SK-MEL-5 (cell line): ENCODE measurements at regions not wholly inside any gene's neighbourhood (a gene's known extent, or its start where the extent isn't known, plus 50 kb on each side); places are given as distances from the start of the nearest gene placed in this dataset.
A peak's percentile ranks its signal among the peaks of the same experiment; 100 is the strongest.
"Not testable (repeated sequence)": the region's sequence is repeated elsewhere in the genome, so short reads cannot be mapped to it uniquely, and the experiment has no call there.

ENCODE experiments used
- DNase-seq: peaks from one replicate; pipeline ENCODE4 v3.0.0-alpha.2; 2016; ENCODE audit warnings: low read depth, low spot score
- in situ Hi-C: cut with HindIII; loops from 2 replicates; pipeline ENCODE4 v1.10.0; 2016; ENCODE audit warnings: low sequenced_read_pairs, high pct_unique_total_duplicates, low pct_unique_long_range_greater_than_20kb

- in situ Hi-C loops: no loop called here
- peak; percentile 52 for DNase-seq
Observed at GRCh38 chr7:21304808-21305375, 123.0 kb upstream of the SP4 start.

GRCh38 chr7:21305455-21306235, 122.2 kb upstream of the SP4 start:
- in situ Hi-C loops: no loop called here
- DNase-seq: no peak

GRCh38 chr7:21314954-21315353, 112.9 kb upstream of the SP4 start:
- no peak for DNase-seq
- in situ Hi-C loops: no loop called here

GRCh38 chr7:21317966-21318915, 109.6 kb upstream of the SP4 start:
- DNase-seq: peak; percentile 22
- in situ Hi-C loops: no loop called here

DNA sequence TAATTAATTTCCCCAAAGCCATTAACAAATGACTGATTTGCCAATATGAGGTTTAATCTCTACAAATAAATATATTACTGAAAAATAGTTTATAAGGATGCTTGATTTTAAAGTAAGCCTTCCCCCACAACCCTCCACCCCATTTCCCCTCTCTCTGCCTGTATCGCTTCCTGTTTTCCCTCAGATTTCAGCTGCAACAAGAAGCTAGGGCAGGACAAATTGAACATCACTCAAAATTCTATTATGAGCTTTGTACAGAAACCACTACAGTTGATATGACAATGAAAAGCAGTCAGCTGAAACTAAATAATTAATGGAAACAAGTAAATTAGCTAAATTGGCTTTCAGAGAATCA, 109.0 kb upstream of the SP4 start:
- in situ Hi-C loops: no loop called here
- DNase-seq: no peak

DNA sequence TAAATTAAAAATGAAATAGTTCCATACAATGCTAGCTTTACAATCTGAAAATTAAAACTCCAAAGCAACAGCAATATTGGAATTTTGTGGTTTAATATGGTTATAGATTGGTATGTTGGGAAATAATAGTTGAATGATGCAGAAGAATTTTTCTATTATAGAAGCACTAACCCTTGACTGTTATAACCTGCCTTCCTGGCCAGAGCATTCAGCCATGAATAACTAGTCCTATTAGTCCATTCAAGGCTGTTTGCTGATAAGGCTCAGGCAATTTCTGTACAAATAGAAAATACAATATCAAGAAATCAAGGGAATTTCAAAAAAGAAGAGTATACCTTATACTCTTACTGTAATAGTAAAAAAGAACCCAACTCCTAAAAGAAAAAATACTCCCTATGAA, 101.6 kb upstream of the SP4 start:
- no peak for DNase-seq
- in situ Hi-C loops: no loop called here

- no peak for DNase-seq
- in situ Hi-C loops: no loop called here
Observed at GRCh38 chr7:21326921-21327320, 101.0 kb upstream of the SP4 start.

GRCh38 chr7:21327422-21328409, 100.2 kb upstream of the SP4 start:
- DNase-seq: no peak
- in situ Hi-C loops: no loop called here

GRCh38 chr7:21330462-21331178, 97.3 kb upstream of the SP4 start:
- no peak for DNase-seq
- in situ Hi-C loops: no loop called here

DNA sequence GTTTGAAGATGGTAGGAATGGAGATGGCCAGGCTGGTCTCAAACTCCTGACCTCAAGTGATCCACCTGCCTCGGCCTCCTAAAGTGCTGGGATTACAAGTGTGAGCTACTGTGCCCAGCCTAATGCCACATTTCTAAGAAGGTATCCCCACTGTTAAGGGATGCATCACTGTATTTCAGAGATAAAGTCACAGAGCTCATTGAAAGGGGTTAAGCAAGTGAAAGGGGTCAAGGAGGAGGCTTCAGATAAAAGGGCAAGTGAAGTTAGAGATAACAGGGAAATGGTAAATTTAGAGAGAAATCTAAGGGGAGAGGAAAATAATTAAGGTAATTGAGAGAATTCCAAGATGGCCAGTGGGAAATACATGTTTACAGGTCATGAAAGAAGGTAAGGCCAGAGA, 93.0 kb upstream of the SP4 start:
- in situ Hi-C loops: no loop called here
- no peak for DNase-seq

- in situ Hi-C loops: no loop called here
- no peak for DNase-seq
Observed at GRCh38 chr7:21336743-21337142, 91.1 kb upstream of the SP4 start.

GRCh38 chr7:21338728-21339164, 89.1 kb upstream of the SP4 start:
- no peak for DNase-seq
- in situ Hi-C loops: no loop called here

DNA sequence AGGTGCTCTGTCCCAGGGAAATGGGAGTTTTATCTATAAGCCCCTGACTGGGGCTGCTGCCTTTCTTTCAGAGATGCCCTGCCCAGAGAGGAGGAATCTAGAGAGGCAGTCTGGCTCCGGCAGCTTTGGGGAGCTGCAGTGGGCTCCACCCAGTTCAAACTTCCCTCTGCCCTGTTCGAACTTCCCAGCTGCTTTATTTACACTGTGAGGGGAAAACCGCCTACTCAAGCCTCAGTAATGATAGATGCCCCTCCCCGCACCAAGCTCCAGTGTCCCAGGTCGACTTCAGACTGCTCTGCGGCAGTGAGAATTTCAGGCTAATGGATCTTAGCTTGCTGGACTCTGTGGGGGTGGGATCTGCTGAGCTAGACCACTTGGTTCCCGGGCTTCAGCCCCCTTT, 83.0 kb upstream of the SP4 start:
- DNase-seq, in situ Hi-C loops: not testable (repeated sequence)

GRCh38 chr7:21345361-21345760, 82.5 kb upstream of the SP4 start:
- in situ Hi-C loops: no loop called here
- no peak for DNase-seq

- DNase-seq: no peak
- in situ Hi-C loops: no loop called here
Observed at GRCh38 chr7:21346297-21346696, 81.6 kb upstream of the SP4 start.

GRCh38 chr7:21352540-21353387, 75.1 kb upstream of the SP4 start:
- in situ Hi-C loops: no loop called here
- DNase-seq: no peak
